MM.1S (cell line): ENCODE measurements at regions not wholly inside any gene's neighbourhood (a gene's known extent, or its start where the extent isn't known, plus 50 kb on each side); places are given as distances from the start of the nearest gene placed in this dataset.

Experiments used
- EZH2 ChIP-seq: fragments of 300-600 bp; sonication (generic); optimal IDR thresholded peaks from 2 replicates; pipeline ENCODE3; 2017; ENCODE audit warnings: low read depth, mild to moderate bottlenecking, antibody characterized with exemption, low read length, mixed read lengths
- EZH2phosphoT487 ChIP-seq: fragments of 300-600 bp; sonication (generic); IDR thresholded peaks from 2 replicates; pipeline ENCODE4 v1.6.1; 2018; ENCODE audit warnings: antibody characterized with exemption, low read length
- TF ChIP-seq, protein P1 (sequence below): fragments of 300-600 bp; sonication (generic); IDR thresholded peaks from 2 replicates; pipeline ENCODE4 v1.5.1; 2016; ENCODE audit warnings: antibody characterized with exemption, low read length, mixed read lengths

GRCh38 chr6:56720882-56721281, 78.2 kb upstream of the DST start:
- TF ChIP-seq, protein P1, sequence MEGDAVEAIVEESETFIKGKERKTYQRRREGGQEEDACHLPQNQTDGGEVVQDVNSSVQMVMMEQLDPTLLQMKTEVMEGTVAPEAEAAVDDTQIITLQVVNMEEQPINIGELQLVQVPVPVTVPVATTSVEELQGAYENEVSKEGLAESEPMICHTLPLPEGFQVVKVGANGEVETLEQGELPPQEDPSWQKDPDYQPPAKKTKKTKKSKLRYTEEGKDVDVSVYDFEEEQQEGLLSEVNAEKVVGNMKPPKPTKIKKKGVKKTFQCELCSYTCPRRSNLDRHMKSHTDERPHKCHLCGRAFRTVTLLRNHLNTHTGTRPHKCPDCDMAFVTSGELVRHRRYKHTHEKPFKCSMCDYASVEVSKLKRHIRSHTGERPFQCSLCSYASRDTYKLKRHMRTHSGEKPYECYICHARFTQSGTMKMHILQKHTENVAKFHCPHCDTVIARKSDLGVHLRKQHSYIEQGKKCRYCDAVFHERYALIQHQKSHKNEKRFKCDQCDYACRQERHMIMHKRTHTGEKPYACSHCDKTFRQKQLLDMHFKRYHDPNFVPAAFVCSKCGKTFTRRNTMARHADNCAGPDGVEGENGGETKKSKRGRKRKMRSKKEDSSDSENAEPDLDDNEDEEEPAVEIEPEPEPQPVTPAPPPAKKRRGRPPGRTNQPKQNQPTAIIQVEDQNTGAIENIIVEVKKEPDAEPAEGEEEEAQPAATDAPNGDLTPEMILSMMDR: no peak
- TF ChIP-seq EZH2: no peak
- TF ChIP-seq EZH2phosphoT487: no peak
